Kidney (tissue), 13 donors: ENCODE measurements at regions not wholly inside any gene's neighbourhood (a gene's known extent, or its start where the extent isn't known, plus 50 kb on each side); places are given as distances from the start of the nearest gene placed in this dataset.

Experiments
- DNase-seq, 5 donors: peaks; one replicate each; pipeline ENCODE4 v3.0.0-alpha.2; 2013 to 2020
- FAIRE-seq: peaks from 2 replicates; lab custom pipeline; 2012; peaks lifted over from hg19 to GRCh38; lab: Jason Lieb, UNC
- H3K27ac ChIP-seq, 2 donors: one replicate each; pipeline ENCODE4 v1.7.0; 2013; ENCODE audit warnings: low read depth in 2 of 2, low read length in 2 of 2, inconsistent platforms in 1 of 2
- H3K27me3 ChIP-seq: one replicate; pipeline ENCODE4 v1.7.1; 2013; ENCODE audit warnings: low read length, inconsistent platforms; ENCODE audit not compliant: control insufficient read depth, insufficient read depth
- H3K36me3 ChIP-seq, 3 donors: one replicate each; pipeline versions ENCODE4 v1.7.0 to v1.7.1; 2013; ENCODE audit warnings: low read length in 3 of 3, control low read depth in 1 of 3, inconsistent platforms in 1 of 3; ENCODE audit not compliant: insufficient read depth in 3 of 3, control insufficient read depth in 2 of 3
- H3K4me1 ChIP-seq, 3 donors: one replicate each; pipeline versions ENCODE4 v1.7.0 to v1.7.1; 2013; ENCODE audit warnings: low read length in 3 of 3, inconsistent platforms in 1 of 3, low read depth in 1 of 3; ENCODE audit not compliant: control insufficient read depth in 2 of 3, insufficient read depth in 2 of 3
- H3K4me3 ChIP-seq, 3 donors: one replicate each; pipeline versions ENCODE4 v1.7.0 to v1.8.1; 2013; ENCODE audit warnings: low read length in 3 of 3, control low read depth in 1 of 3, inconsistent platforms in 1 of 3
- H3K9ac ChIP-seq, 3 donors: one replicate each; pipeline versions ENCODE4 v1.7.0 to v1.7.1; 2013; ENCODE audit warnings: low read length in 3 of 3, control low read depth in 1 of 3, inconsistent platforms in 1 of 3
- H3K9me3 ChIP-seq, 3 donors: one replicate each; pipeline versions ENCODE4 v1.7.0 to v1.7.1; 2013; ENCODE audit warnings: low read length in 3 of 3, control low read depth in 1 of 3, inconsistent platforms in 1 of 3; ENCODE audit not compliant: control insufficient read depth in 2 of 3, insufficient read depth in 1 of 3
- intact Hi-C: fragments of 100-400 bp; cut with DNase I; formaldehyde crosslinking; loops from one replicate; pipeline ENCODE4 v1.11.1; 2022
- TF ChIP-seq, protein P1 (sequence below): IDR thresholded peaks from 3 replicates; pipeline ENCODE4 v1.5.1; 2012; ENCODE audit warnings: mild to moderate bottlenecking, moderate library complexity, borderline replicate concordance; ENCODE audit not compliant: insufficient read depth; ENCODE audit errors: extremely low read depth
- donor health status: control.
- donor health status: control.
- donor health status: control.
- donor health status: control.
- donor health status: control.
- donor health status: DM: yes; HTN: yes; CAD: no.
- donor health status: Normal renal cell carcinoma (clear cell type).

DNA sequence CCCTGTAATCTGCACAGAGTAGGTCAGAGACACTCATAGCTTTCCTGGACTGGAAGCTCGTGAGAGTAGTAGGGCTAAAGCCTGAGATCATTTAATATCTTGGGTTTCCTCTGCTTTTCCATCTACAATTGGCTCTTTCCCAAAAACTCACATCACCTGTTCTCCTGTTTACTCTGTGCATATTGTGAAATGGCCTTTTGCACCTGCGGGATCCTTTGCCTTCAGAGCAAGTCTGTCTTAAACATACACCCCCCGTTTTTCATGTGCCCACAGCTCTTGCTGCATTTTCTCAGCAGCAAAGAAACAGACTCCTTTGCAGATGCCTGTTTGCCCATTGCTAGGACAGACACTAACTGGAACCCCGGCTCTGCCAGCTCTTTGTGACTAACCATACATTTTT is 608.3 kb upstream of the PCDH10 start:
- Histone ChIP-seq H3K27me3 (no peaks in the 10 kb centered on the region), H3K27ac (no peak overlapping the region), H3K4me3 (no peak overlapping the region), H3K9ac (no peak overlapping the region), H3K4me1 (no peaks in the 10 kb centered on the region), H3K9me3 (no peaks in the 10 kb centered on the region), H3K36me3 (no peaks in the 10 kb centered on the region)
- TF ChIP-seq, protein P1, sequence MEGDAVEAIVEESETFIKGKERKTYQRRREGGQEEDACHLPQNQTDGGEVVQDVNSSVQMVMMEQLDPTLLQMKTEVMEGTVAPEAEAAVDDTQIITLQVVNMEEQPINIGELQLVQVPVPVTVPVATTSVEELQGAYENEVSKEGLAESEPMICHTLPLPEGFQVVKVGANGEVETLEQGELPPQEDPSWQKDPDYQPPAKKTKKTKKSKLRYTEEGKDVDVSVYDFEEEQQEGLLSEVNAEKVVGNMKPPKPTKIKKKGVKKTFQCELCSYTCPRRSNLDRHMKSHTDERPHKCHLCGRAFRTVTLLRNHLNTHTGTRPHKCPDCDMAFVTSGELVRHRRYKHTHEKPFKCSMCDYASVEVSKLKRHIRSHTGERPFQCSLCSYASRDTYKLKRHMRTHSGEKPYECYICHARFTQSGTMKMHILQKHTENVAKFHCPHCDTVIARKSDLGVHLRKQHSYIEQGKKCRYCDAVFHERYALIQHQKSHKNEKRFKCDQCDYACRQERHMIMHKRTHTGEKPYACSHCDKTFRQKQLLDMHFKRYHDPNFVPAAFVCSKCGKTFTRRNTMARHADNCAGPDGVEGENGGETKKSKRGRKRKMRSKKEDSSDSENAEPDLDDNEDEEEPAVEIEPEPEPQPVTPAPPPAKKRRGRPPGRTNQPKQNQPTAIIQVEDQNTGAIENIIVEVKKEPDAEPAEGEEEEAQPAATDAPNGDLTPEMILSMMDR = no peak
- intact Hi-C loops = no loop called here
- no peak for FAIRE-seq
- DNase-seq = no peak

DNA sequence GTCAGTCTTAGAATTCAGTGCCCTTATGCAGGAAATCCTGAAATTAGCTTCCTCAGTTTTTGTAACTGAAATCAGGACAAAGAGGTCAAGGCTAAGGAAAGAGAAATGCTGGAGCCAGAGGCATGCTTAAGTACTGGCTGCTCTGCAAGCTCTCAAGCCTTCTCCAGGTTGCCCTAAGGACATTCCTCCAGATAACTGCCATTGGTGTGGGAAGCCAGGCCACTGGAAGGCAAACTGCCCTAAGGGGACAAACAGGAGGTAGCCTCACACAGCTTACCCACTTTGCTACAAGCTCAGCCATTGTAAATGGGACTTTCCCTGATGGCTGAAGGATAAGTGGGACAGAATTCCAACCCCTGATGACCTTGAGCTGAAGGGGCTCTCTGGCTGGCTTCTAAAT is 606.9 kb upstream of the PCDH10 start:
- TF ChIP-seq, protein P1 = no peak
- H3K4me3 ChIP-seq = no peak overlapping the region
- no peaks in the 10 kb centered on the region for H3K4me1 ChIP-seq
- no peaks in the 10 kb centered on the region for H3K27me3 ChIP-seq
- H3K9me3 ChIP-seq = no peaks in the 10 kb centered on the region
- no peak overlapping the region for H3K27ac ChIP-seq
- intact Hi-C loops = no loop called here
- no peaks in the 10 kb centered on the region for H3K36me3 ChIP-seq
- no peak for DNase-seq
- FAIRE-seq = no peak
- H3K9ac ChIP-seq = no peak overlapping the region

DNA sequence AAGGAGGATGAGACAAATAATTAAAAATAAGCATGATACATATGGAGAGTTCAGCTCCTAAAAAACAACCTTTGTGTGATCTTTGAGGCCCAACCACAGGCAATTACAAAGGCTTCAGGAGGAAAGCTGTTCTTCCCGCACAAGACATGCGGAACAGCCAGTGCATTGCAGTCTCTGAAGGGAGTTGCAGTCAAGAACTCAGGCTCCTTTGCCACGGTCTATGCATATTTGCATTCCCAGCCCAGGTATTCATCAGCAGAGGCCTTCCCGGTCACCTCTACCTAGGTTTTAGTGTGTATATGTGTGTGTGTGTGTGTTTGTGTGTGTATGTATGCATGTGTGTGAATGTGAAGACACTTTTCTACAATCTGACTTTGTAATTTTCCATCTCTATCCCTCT is 600.6 kb upstream of the PCDH10 start:
- DNase-seq (no peak), FAIRE-seq (no peak)
- Histone ChIP-seq H3K36me3 (no peaks in the 10 kb centered on the region), H3K9ac (no peak overlapping the region), H3K4me1 (no peaks in the 10 kb centered on the region), H3K4me3 (no peak overlapping the region), H3K27ac (no peak overlapping the region), H3K27me3 (no peaks in the 10 kb centered on the region), H3K9me3 (no peaks in the 10 kb centered on the region)
- TF ChIP-seq, protein P1 = no peak
- intact Hi-C loops = no loop called here

DNA sequence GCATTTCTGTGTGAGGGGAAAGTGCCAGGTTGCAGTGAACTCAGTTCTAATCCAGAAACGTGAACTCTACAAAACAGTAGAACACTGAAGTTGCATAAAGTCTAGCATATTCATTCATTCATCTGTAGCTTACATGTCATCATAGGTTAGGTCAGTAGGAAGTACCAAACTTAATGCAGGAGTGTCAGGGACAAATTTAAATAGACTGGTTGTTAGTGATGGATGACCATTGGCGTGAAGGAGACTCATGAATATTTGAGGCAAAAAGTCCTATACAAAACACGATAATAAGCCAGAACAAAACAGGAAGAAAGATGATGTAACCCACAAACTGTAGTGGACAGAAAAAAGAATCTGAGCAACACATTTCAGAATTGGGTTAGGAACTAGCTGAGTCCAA is 592.8 kb upstream of the PCDH10 start:
- Histone ChIP-seq H3K4me3 (no peak overlapping the region), H3K27ac (no peak overlapping the region), H3K36me3 (no peaks in the 10 kb centered on the region), H3K4me1 (no peaks in the 10 kb centered on the region), H3K27me3 (no peaks in the 10 kb centered on the region), H3K9ac (no peak overlapping the region), H3K9me3 (no peaks in the 10 kb centered on the region)
- TF ChIP-seq, protein P1 = no peak
- no peak for FAIRE-seq
- intact Hi-C loops = no loop called here
- no peak for DNase-seq
